Body of pancreas (tissue), 4 donors: ENCODE measurements at regions not wholly inside any gene's neighbourhood (a gene's known extent, or its start where the extent isn't known, plus 50 kb on each side); places are given as distances from the start of the nearest gene placed in this dataset.

ENCODE experiments used
- POLR2A ChIP-seq, 3 donors: fragments of 450-650 bp; IDR thresholded peaks; one replicate each; pipeline ENCODE4 v1.6.1; 2016; ENCODE audit warnings: antibody characterized with exemption in 3 of 3, mild to moderate bottlenecking in 2 of 3
- TF ChIP-seq, protein P1 (sequence below), 7 experiments: fragments of 450-650 bp in 4 of 7; fragments of 200-600 bp in 3 of 7; sonication (generic) in 3 of 7; IDR thresholded peaks; one replicate each; pipeline ENCODE4 v1.5.1; 2016 to 2019; ENCODE audit warnings: antibody characterized with exemption in 7 of 7

DNA sequence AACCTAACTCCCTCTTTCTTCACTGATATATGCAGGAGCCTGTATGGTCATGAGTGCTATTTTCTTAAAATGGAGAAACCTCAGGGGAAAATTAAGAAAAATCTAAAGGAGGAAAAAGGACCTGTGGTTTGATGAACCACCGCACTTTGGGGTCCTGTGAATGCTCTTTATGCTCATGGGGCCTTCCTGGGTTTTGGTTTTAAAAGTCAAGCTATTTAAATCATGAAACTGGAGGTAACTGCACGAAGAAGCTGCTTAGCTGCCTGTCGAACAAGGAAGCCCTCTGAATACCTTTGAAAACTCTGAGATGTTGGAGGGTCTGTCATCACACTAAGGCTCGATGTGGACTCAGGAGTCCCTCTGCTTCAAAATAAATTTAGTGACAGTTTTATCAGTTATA lies 564.5 kb upstream of the ADAMTS16 start:
- TF ChIP-seq, protein P1, sequence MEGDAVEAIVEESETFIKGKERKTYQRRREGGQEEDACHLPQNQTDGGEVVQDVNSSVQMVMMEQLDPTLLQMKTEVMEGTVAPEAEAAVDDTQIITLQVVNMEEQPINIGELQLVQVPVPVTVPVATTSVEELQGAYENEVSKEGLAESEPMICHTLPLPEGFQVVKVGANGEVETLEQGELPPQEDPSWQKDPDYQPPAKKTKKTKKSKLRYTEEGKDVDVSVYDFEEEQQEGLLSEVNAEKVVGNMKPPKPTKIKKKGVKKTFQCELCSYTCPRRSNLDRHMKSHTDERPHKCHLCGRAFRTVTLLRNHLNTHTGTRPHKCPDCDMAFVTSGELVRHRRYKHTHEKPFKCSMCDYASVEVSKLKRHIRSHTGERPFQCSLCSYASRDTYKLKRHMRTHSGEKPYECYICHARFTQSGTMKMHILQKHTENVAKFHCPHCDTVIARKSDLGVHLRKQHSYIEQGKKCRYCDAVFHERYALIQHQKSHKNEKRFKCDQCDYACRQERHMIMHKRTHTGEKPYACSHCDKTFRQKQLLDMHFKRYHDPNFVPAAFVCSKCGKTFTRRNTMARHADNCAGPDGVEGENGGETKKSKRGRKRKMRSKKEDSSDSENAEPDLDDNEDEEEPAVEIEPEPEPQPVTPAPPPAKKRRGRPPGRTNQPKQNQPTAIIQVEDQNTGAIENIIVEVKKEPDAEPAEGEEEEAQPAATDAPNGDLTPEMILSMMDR (IDR thresholded peaks at IDR 0.05), result no peak
- no peak for TF ChIP-seq POLR2A (IDR thresholded peaks at IDR 0.05)
